Neuronal stem cell (in vitro differentiated cells): ENCODE measurements at regions not wholly inside any gene's neighbourhood (a gene's known extent, or its start where the extent isn't known, plus 50 kb on each side); places are given as distances from the start of the nearest gene placed in this dataset.

ENCODE experiments used
- DNase-seq: peaks from one replicate; pipeline ENCODE4 v3.0.0-alpha.2; 2013; ENCODE audit warnings: low spot score
- H2AFZ ChIP-seq: one replicate; pipeline ENCODE4 v1.6.1; 2013; ENCODE audit warnings: mild to moderate bottlenecking, low read length, inconsistent platforms
- H2AK5ac ChIP-seq: 2 replicates; pipeline ENCODE4 v1.6.1; 2013; ENCODE audit warnings: low read depth, mild to moderate bottlenecking, inconsistent platforms, low read length, moderate library complexity, mixed read lengths
- H2BK120ac ChIP-seq: 2 replicates; pipeline ENCODE4 v1.6.1; 2013; ENCODE audit warnings: low read depth, mild to moderate bottlenecking, inconsistent platforms, low read length, moderate library complexity, mixed read lengths
- H2BK12ac ChIP-seq: one replicate; pipeline ENCODE4 v1.6.1; 2013; ENCODE audit warnings: low read length, inconsistent platforms
- H2BK15ac ChIP-seq: 2 replicates; pipeline ENCODE4 v1.6.1; 2013; ENCODE audit warnings: mild to moderate bottlenecking, low read length, inconsistent platforms, mixed read lengths
- H2BK5ac ChIP-seq: one replicate; pipeline ENCODE4 v1.6.1; 2013; ENCODE audit warnings: inconsistent platforms, mild to moderate bottlenecking, low read length, moderate library complexity
- H3K14ac ChIP-seq: one replicate; pipeline ENCODE4 v1.6.1; 2013; ENCODE audit warnings: low read length, inconsistent platforms
- H3K18ac ChIP-seq: 2 replicates; pipeline ENCODE4 v1.6.1; 2013; ENCODE audit warnings: low read length, inconsistent platforms
- H3K23ac ChIP-seq: 2 replicates; pipeline ENCODE4 v1.6.1; 2013; ENCODE audit warnings: low read depth, mild to moderate bottlenecking, mixed read lengths, low read length, inconsistent platforms; ENCODE audit not compliant: poor library complexity
- H3K27ac ChIP-seq: replicated peaks from 3 replicates; pipeline ENCODE4 v1.5.1; 2013; ENCODE audit warnings: low read length, inconsistent platforms
- H3K27me3 ChIP-seq, 3 experiments: 2 replicates each; pipeline ENCODE4 v1.6.1; 2013; ENCODE audit warnings: low read length in 3 of 3, mild to moderate bottlenecking in 2 of 3, inconsistent platforms in 1 of 3, low read depth in 1 of 3, mixed read lengths in 1 of 3, moderate library complexity in 1 of 3; ENCODE audit not compliant: control insufficient read depth in 3 of 3, insufficient read depth in 3 of 3
- H3K36me3 ChIP-seq, 2 donors: replicated peaks in 1 of 2; 2 replicates each; pipeline ENCODE4 v1.6.1; 2013; ENCODE audit warnings: low read length in 2 of 2; ENCODE audit not compliant: control insufficient read depth in 2 of 2, insufficient read depth in 2 of 2
- H3K4ac ChIP-seq: 2 replicates; pipeline ENCODE4 v1.6.1; 2013; ENCODE audit warnings: inconsistent platforms, mild to moderate bottlenecking, low read length, moderate library complexity
- H3K4me1 ChIP-seq, 2 donors: 1 replicate in 1 of 2; 2 replicates in 1 of 2; pipeline ENCODE4 v1.6.1; 2013; ENCODE audit warnings: low read length in 2 of 2, low read depth in 1 of 2; ENCODE audit not compliant: control insufficient read depth in 2 of 2, insufficient read depth in 1 of 2
- H3K4me2 ChIP-seq: one replicate; pipeline ENCODE4 v1.6.1; 2013; ENCODE audit warnings: mild to moderate bottlenecking, low read length, inconsistent platforms; ENCODE audit not compliant: insufficient read depth, poor library complexity, severe bottlenecking
- H3K4me3 ChIP-seq, 2 donors: 2 replicates each; pipeline ENCODE4 v1.5.1; 2013; ENCODE audit warnings: low read length in 2 of 2, mild to moderate bottlenecking in 2 of 2, inconsistent platforms in 1 of 2, moderate library complexity in 1 of 2
- H3K79me1 ChIP-seq: one replicate; pipeline ENCODE4 v1.6.1; 2013; ENCODE audit warnings: low read depth, mild to moderate bottlenecking, inconsistent platforms, low read length, moderate library complexity
- H3K9ac ChIP-seq: one replicate; pipeline ENCODE4 v1.6.1; 2013; ENCODE audit warnings: mild to moderate bottlenecking, low read depth, low read length, inconsistent platforms; ENCODE audit not compliant: poor library complexity
- H3K9me3 ChIP-seq, 2 donors: replicated peaks in 1 of 2; 2 replicates each; pipeline versions ENCODE3 to v1.6.1; 2013; ENCODE audit warnings: low read length in 2 of 2, mild to moderate bottlenecking in 2 of 2, inconsistent platforms in 1 of 2, low read depth in 1 of 2, mixed read lengths in 1 of 2, moderate library complexity in 1 of 2; ENCODE audit not compliant: control insufficient read depth in 2 of 2, insufficient read depth in 1 of 2
- H4K8ac ChIP-seq: one replicate; pipeline ENCODE4 v1.6.1; 2013; ENCODE audit warnings: low read depth, mild to moderate bottlenecking, inconsistent platforms, low read length, moderate library complexity
- H4K91ac ChIP-seq: one replicate; pipeline ENCODE4 v1.6.1; 2013; ENCODE audit warnings: low read length, low read depth, mild to moderate bottlenecking, inconsistent platforms; ENCODE audit not compliant: poor library complexity
- WGBS, 2 donors: extraction: QIAGEN DNeasy Blood & Tissue Kit; methylation state at CpG; one replicate each; pipeline ENCODE4 v1.1.7; 2013; ENCODE audit warnings: missing lambda C conversion rate in 2 of 2, mixed read lengths in 1 of 2; ENCODE audit not compliant: insufficient read length in 2 of 2, insufficient replicate concordance in 1 of 2; ENCODE audit errors: extremely low coverage in 2 of 2; 5-methylcytosine and 5-hydroxymethylcytosine counted together

DNA sequence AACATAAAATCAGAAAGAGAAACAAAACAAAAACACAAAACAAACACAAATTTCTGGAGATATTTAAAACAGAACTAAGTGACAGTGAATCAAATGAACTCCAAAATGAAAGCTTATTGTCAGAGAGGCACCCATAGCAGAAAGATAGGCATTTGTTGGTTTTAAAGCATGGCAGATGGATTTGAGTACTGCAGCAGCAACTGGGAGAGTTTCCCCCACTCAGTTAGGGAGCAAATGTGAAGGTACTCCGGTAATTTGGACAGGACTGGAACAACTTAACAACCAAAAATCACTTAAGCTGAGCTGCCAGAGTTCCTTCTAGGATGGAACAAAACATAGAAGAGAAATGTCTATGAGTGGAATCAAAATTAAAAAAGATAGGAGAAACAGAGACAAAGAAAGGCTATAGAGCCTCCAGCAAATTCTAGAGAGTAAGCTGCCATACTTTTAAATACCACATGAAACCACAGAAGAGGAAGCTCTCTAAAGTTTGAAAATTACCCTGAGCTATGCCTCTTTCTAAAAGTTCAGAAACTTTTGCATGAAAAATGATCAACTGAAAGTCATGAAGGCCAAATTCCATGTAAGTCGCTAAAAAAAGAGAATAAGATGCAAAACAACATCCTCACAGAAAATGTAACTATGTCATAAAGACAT lies 1248.3 kb upstream of the USP15 start:
- no peak overlapping the region for H2AFZ ChIP-seq
- DNase-seq = no peak
- H2BK15ac ChIP-seq = no peak overlapping the region
- no peak overlapping the region for H2BK120ac ChIP-seq
- no peaks in the 10 kb centered on the region for H3K36me3 ChIP-seq
- H3K14ac ChIP-seq = no peak overlapping the region
- no peak overlapping the region for H2BK5ac ChIP-seq
- no CpG with 5 or more reads among the region's 2 CpGs for WGBS, 2 donors
- H3K79me1 ChIP-seq = no peaks in the 10 kb centered on the region
- H3K9ac ChIP-seq = no peak overlapping the region
- H4K91ac ChIP-seq = no peak overlapping the region
- H3K23ac ChIP-seq = no peak overlapping the region
- no peak overlapping the region for H3K4ac ChIP-seq
- peaks cover 0 to 2% of the 10 kb centered on the region in 2 donors for H3K4me1 ChIP-seq
- no peak overlapping the region for H2AK5ac ChIP-seq
- H3K9me3 ChIP-seq = no peaks in the 10 kb centered on the region
- H3K27ac ChIP-seq = no peak overlapping the region
- H3K4me2 ChIP-seq = no peak overlapping the region
- no peaks in the 10 kb centered on the region for H3K27me3 ChIP-seq
- no peak overlapping the region for H2BK12ac ChIP-seq
- H3K18ac ChIP-seq = no peak overlapping the region
- no peak overlapping the region for H4K8ac ChIP-seq
- no peak overlapping the region for H3K4me3 ChIP-seq

DNA sequence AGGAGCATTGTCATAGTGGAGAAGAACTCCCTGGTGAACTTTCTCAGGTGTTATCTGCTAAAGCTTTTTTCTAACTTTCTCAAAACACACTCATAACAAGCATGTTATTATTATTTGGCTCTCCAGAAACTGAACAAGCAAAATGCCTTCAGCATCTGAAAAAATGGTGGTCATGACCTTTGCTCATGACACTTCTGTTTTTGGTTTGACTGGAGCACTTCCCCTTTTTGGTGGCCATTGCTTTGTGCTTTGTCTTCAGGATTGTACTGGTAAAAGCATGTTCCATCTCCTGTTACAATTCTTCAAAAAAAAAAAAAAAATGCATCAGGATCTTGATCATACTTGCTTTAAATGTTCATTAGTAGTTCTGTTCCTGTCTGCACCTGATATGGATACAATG lies 1241.6 kb upstream of the USP15 start:
- Histone ChIP-seq H2BK120ac (no peak overlapping the region), H4K8ac (no peak overlapping the region), H3K36me3 (no peaks in the 10 kb centered on the region), H3K79me1 (no peaks in the 10 kb centered on the region), H3K23ac (no peak overlapping the region), H3K14ac (no peak overlapping the region), H3K9me3 (no peaks in the 10 kb centered on the region), H2BK15ac (no peak overlapping the region), H2BK5ac (no peak overlapping the region), H2BK12ac (no peak overlapping the region), H3K27me3 (no peaks in the 10 kb centered on the region), H3K4me2 (no peak overlapping the region), H3K18ac (no peak overlapping the region), H3K9ac (no peak overlapping the region), H2AFZ (no peak overlapping the region), H3K4me3 (no peak overlapping the region), H2AK5ac (no peak overlapping the region), H4K91ac (no peak overlapping the region), H3K4me1 (no peaks in the 10 kb centered on the region), H3K27ac (no peak overlapping the region), H3K4ac (no peak overlapping the region)
- no peak for DNase-seq

DNA sequence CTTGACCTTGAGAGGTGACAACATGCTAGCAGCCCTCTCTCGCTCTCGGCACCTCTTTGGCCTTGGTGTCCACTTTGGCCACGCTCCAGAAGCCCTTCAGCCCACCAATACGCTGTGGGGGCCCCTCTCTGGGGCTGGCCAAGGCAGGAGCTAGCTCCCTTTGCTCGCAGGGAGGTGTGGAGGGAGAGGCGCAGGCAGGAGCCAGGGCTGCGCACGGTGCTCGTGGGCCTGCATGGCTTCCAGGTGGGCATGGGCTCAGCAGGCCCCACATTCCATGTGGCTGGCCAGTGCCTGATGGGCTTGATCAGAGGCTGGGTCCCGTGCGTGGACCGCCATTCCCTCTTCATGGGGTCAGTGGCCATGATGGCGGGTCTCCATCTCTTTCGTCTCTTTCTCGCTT lies 1237.0 kb upstream of the USP15 start:
- Histone ChIP-seq H4K91ac (no peak overlapping the region), H3K4me2 (no peak overlapping the region), H3K18ac (peak overlapping the region; percentile 48), H3K27me3 (no peaks in the 10 kb centered on the region), H2BK5ac (no peak overlapping the region), H3K9ac (no peak overlapping the region), H2AK5ac (peak overlapping the region; percentile 37), H3K4me3 (peak overlapping the region in 1 of 2 donors; percentile 55), H3K4me1 (no peaks in the 10 kb centered on the region), H2BK120ac (no peak overlapping the region), H3K9me3 (no peaks in the 10 kb centered on the region), H2BK12ac (no peak overlapping the region), H2AFZ (no peak overlapping the region), H4K8ac (peak overlapping the region; percentile 65), H2BK15ac (no peak overlapping the region), H3K79me1 (no peaks in the 10 kb centered on the region), H3K4ac (no peak overlapping the region), H3K36me3 (no peaks in the 10 kb centered on the region), H3K27ac (no peak overlapping the region), H3K14ac (peak overlapping the region; percentile 89), H3K23ac (no peak overlapping the region)
- no CpG with 5 or more reads among the region's 15 CpGs for WGBS, 2 donors
- DNase-seq = no peak

DNA sequence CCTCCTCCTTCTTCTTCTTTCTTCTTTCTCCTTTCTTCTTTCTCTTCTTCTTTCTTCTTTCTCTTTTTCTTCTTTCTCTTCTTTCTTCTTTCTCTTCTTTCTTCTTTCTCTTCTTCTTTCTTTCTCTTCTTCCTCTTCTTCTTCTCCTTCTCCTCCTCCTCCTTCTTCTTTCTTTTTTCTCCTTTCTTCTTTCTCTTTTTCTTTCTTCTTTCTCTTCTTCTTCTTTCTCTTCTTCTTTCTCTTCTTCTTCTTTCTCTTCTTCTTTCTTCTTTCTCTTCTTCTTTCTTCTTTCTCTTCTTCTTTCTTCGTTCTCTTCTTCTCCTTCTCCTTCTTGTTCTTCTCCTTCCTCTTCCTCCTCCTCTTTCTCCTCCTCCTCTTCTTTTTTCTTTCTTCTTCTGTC lies 1230.7 kb upstream of the USP15 start:
- Histone ChIP-seq H3K27ac (no peak overlapping the region), H3K18ac (no peak overlapping the region), H2BK5ac (no peak overlapping the region), H4K91ac (no peak overlapping the region), H3K4me3 (no peak overlapping the region), H3K9me3 (no peaks in the 10 kb centered on the region), H3K27me3 (no peaks in the 10 kb centered on the region), H2BK120ac (no peak overlapping the region), H2AK5ac (no peak overlapping the region), H3K9ac (no peak overlapping the region), H4K8ac (no peak overlapping the region), H3K4me1 (no peaks in the 10 kb centered on the region), H3K4me2 (no peak overlapping the region), H3K23ac (no peak overlapping the region), H3K4ac (no peak overlapping the region), H2BK15ac (no peak overlapping the region), H2BK12ac (no peak overlapping the region), H3K14ac (no peak overlapping the region), H3K36me3 (no peaks in the 10 kb centered on the region), H3K79me1 (no peaks in the 10 kb centered on the region), H2AFZ (no peak overlapping the region)
- WGBS, 2 donors = no CpG with 5 or more reads among the region's 1 CpG
- DNase-seq = no peak
